ENCODE measurements at regions not wholly inside any gene's neighbourhood (a gene's known extent, or its start where the extent isn't known, plus 50 kb on each side); places are given as distances from the start of the nearest gene placed in this dataset.

DNA sequence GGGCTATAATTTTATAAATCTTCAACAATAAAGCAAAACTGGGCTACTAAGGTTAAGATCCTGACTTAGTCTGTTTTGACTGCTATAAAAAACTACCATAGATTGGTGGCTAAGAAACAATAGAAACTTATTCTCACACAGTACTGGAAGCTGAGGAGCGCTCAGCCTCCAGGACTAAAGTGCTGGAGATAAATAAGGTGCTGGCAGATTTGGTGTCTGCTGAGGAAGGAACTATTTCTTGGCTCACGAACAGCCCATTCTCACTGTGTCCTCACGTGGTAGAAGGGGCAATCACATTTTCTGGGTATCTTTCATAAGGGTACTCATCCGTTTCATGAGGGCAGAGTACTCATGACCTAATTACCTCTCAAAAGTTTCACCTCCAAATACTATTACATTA is 166.8 kb upstream of the CBLB start:
- no peak for DNase-seq (ENCODE audit: low read depth in 1 of 2, low spot score in 1 of 2)
- in situ Hi-C loops (cut with HindIII; ENCODE audit: low pct_unique_long_range_greater_than_20kb, low sequenced_read_pairs): no loop called here
- no peak for TF ChIP-seq JUND (IDR thresholded peaks at IDR 0.05; ENCODE audit: low read depth)

DNA sequence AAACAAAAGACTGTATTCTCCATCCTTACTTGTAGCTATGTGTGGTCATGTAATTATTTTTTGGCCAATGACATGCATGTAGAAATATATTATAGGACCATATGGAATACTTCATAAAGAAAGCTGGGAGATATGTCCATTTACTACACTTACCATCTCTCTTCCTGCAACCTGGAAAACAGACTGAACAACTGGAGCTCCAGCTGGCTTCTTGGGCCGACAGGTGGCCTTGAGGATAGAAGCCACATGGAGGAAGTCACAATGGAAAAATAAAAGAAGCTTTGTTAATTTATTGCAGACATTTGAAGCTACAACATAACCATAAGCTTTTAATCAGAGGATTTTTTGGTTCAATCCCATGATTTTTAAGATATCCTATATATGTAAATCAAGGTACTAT is 167.9 kb upstream of the CBLB start:
- in situ Hi-C loops (cut with HindIII; ENCODE audit: low pct_unique_long_range_greater_than_20kb, low sequenced_read_pairs): no loop called here
- DNase-seq (ENCODE audit: low read depth in 1 of 2, low spot score in 1 of 2): no peak
- TF ChIP-seq JUND (IDR thresholded peaks at IDR 0.05; ENCODE audit: low read depth): no peak

DNA sequence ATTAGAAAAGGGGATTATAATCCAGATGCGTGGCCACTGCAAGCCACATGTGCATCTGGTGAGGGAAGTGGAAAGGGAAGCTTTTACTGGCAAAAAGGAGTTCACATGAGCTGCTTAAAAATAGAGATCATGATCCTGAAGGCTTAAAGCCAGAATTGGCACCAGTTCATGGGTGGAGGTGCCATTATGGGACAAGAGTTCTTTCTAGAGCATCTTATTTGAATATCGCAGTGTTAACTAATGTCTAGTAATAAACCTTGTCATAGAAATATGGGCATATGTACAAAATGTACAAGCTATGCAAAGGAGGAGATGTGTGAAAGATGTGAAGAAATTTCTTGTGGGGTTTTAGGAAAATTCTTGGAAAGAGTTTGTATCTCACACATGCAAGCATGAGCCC is 178.4 kb upstream of the CBLB start:
- no peak for TF ChIP-seq JUND (IDR thresholded peaks at IDR 0.05; ENCODE audit: low read depth)
- in situ Hi-C loops (cut with HindIII; ENCODE audit: low pct_unique_long_range_greater_than_20kb, low sequenced_read_pairs): no loop called here
- DNase-seq (ENCODE audit: low read depth in 1 of 2, low spot score in 1 of 2): no peak

DNA sequence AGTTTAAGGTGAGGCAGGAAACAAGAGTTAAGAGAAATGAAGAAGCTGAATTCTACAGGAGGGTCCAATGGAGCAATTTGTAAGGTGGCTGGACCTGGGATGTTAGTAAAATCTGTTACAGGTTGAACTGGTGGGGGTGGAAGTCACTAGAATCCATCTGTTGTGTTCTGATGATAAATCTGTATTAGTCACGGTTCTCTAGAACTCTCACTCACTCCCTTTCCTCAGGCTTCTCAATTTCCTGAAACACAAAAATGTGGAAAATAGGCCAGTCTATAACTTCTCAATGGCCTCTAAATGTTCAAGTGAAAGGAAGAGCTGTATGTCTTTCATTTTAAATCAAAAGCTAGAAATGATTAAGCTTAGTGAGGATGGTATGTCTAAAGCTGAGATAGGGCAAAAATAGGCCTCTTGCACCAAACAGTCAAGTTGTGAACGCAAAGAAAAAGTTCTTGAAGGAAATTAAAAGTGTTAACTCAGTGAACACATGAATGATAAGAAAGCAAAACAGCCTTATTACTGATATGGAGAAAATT is 180.2 kb upstream of the CBLB start:
- no peak for TF ChIP-seq JUND (IDR thresholded peaks at IDR 0.05; ENCODE audit: low read depth)
- no peak for DNase-seq (ENCODE audit: low read depth in 1 of 2, low spot score in 1 of 2)
- in situ Hi-C loops (cut with HindIII; ENCODE audit: low pct_unique_long_range_greater_than_20kb, low sequenced_read_pairs): no loop called here

DNA sequence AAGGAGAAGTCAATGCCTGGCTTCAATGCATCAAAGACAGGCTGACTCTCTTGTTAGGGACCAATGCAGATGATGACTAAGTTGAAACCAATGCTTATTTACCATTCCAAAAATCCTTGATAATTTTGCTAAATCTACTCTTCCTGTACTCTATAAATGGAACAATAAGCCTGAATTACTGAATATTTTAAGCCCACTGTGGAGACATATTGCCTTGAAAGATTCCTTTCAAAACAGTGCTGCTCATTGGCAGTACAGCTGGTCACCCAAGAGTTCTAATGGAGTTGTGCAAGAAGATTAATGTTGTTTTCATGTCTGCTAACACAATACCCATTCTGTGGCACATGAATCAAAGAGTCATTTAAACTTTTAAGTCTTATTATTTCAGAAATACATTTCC is 181.0 kb upstream of the CBLB start:
- in situ Hi-C loops (cut with HindIII; ENCODE audit: low pct_unique_long_range_greater_than_20kb, low sequenced_read_pairs): no loop called here
- DNase-seq (ENCODE audit: low read depth in 1 of 2, low spot score in 1 of 2): no peak
- TF ChIP-seq JUND (IDR thresholded peaks at IDR 0.05; ENCODE audit: low read depth): no peak

DNA sequence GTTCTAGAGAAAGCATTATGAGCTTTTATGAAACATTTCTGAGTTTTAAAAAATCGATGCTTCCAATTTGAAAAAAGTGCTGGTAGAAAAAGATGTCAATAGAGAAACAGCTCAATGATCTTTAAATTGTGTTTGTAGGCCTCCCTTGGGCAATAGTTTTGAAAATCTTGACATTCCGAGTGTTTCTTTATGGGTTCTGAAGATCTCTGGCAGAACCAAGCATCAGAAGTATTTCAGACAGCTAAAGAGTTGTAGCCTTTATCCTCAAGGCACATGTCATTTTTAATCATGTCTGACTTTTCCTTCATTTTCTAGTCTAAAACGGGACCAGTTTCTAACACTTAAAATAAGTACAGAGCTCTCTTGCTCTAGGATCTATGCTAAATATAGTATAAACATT is 188.1 kb upstream of the CBLB start:
- DNase-seq (ENCODE audit: low read depth in 1 of 2, low spot score in 1 of 2): no peak
- TF ChIP-seq JUND (IDR thresholded peaks at IDR 0.05; ENCODE audit: low read depth): no peak
- in situ Hi-C loops (cut with HindIII; ENCODE audit: low pct_unique_long_range_greater_than_20kb, low sequenced_read_pairs): no loop called here

DNA sequence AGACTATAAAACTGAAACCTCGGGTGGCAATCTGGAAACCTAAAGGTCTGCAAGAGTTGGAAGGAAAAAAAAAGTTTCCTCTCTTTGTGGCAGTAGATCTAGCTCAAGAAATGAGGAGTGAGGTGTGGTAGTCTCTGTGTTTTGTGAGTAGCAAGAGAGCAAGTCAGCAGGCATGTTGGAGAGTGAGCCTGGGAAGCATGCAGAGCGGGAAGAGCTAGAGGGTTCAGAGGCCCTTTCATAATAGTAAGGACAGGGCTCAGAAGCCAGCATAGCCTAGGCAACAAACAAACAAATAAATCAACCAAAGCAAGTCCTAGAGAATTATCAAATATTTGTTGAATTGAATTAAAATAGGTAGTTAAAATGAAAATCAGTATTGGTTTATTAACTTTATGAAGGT is 189.7 kb upstream of the CBLB start:
- TF ChIP-seq JUND (IDR thresholded peaks at IDR 0.05; ENCODE audit: low read depth): no peak
- in situ Hi-C loops (cut with HindIII; ENCODE audit: low pct_unique_long_range_greater_than_20kb, low sequenced_read_pairs): no loop called here
- DNase-seq (ENCODE audit: low read depth in 1 of 2, low spot score in 1 of 2): no peak

DNA sequence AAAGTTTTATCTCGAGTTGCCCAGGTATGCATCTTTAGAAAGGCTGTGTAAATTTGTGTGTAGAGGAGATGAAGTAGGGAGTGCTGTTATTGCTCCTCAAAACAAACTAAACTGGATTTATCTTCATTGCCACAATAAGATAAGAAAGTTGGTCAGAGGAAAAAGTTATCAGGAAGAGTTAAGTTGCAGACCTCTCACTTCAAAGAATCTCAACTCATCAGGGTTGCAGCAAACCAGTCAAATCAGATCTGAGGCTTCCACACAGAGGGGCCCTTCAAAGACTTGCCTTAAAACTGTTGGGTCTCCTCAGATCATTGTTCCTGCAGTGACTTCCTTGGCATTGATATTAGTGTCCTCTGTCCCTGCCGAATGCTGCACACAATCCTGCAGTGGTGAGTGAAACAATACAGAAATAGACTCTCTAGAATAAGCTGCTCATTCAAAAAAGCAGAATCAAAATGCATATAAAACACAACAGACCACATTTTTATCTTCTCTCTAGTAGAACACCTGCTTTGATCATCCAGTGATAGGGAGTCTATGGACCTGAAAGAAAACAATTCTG is 191.2 kb upstream of the CBLB start:
- in situ Hi-C loops (cut with HindIII; ENCODE audit: low pct_unique_long_range_greater_than_20kb, low sequenced_read_pairs): no loop called here
- DNase-seq (ENCODE audit: low read depth in 1 of 2, low spot score in 1 of 2): no peak
- no peak for TF ChIP-seq JUND (IDR thresholded peaks at IDR 0.05; ENCODE audit: low read depth)

DNA sequence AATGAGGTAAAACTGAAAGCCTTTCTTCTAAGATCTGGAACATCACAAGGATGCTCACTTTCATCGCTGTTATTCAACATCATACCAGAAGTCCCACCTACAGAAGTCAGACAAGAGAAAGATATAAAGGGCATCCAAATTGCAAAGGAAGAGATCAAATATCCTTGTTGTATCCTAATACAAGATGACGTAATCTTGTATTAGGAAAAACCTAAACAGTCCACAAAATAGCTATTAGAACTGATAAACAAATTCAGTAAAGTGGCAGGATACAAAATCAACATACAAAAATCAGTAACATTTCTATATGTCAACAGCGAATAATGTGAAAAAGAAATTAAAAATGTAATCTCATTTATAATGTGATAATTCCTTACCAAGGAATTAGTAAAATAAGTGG is 195.1 kb upstream of the CBLB start:
- no peak for TF ChIP-seq JUND (IDR thresholded peaks at IDR 0.05; ENCODE audit: low read depth)
- DNase-seq (ENCODE audit: low read depth in 1 of 2, low spot score in 1 of 2): no peak
- in situ Hi-C loops (cut with HindIII; ENCODE audit: low pct_unique_long_range_greater_than_20kb, low sequenced_read_pairs): no loop called here

DNA sequence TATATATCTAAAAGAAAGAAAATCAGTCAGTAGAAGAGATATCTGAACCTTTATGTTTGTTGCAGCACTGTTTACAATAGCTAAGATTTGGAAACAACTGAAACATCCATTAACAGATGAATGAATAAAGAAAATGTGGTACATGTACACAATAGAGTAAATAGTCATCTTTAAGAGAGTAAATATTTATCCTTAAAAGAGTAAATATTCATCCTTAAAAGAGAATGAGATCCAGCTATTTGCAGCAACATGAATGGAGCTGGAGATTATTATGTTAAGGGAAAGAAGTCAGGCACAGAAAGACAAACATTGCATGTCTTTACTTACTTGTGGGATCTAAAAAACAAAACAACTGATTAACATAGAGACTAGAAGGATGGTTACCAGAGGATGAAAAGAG is 197.0 kb upstream of the CBLB start:
- no peak for TF ChIP-seq JUND (IDR thresholded peaks at IDR 0.05; ENCODE audit: low read depth)
- in situ Hi-C loops (cut with HindIII; ENCODE audit: low pct_unique_long_range_greater_than_20kb, low sequenced_read_pairs): no loop called here
- peak in 1 of 2 experiments; percentile 56 for DNase-seq (ENCODE audit: low read depth in 1 of 2, low spot score in 1 of 2)

DNA sequence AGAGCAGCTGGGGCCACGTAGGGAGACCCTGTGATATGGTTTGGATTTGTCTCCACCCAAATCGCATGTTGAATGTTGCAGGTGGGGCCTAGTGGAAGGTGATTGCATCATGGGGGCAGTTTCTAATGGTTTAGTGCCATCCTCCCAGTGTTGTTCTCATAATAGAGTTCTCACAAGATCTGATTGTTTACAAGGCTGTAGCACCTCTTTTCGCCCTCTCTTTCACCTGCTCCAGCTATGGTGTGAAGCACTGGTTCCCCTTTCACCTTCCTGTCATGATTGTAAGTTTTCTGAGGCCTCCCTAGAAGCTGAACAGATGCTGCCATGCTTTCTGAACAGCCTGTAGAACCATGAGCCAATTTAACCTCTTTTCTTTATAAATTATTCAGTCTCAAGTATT is 198.9 kb upstream of the CBLB start:
- TF ChIP-seq JUND (IDR thresholded peaks at IDR 0.05; ENCODE audit: low read depth): no peak
- in situ Hi-C loops (cut with HindIII; ENCODE audit: low pct_unique_long_range_greater_than_20kb, low sequenced_read_pairs): no loop called here
- no peak for DNase-seq (ENCODE audit: low read depth in 1 of 2, low spot score in 1 of 2)

DNA sequence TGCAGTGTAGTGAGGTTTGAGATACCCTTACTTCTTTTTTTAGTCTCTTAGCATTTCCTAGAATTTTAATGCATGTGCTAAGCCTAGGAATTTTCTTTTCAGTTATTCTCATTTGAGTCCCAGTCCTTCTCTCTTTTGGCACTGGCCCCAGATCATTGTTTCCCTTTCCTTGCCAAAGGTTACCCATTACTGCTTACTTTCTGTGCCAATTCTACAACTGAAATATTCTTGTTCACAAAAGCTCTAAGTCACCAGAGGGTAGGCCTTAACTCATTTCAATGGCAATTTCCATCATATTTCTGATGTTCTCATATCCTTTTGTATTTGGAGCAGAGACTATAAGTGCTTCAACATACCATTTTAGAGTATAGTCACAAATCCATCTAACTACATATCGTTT is 199.6 kb upstream of the CBLB start:
- TF ChIP-seq JUND (IDR thresholded peaks at IDR 0.05; ENCODE audit: low read depth): no peak
- in situ Hi-C loops (cut with HindIII; ENCODE audit: low pct_unique_long_range_greater_than_20kb, low sequenced_read_pairs): no loop called here

DNA sequence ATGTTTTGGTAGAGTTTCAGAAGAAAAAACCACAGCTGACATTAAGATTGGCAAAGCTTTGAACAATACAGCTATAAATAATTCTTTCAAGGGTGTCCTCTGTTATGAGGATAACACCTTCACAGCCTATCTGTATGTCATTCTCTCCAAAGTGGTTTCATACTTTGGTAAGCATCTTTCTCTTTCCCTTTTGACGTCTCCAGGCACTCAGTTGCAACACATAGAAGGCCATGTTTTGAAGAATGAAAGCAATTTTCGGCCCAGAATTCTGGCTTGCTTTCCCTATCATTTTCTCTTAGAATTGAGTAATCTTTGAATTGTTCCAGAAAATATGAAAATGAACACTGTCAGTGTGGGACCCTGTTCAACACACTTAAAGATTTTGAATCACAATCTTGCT is 200.0 kb upstream of the CBLB start:
- no peak for TF ChIP-seq JUND (IDR thresholded peaks at IDR 0.05; ENCODE audit: low read depth)
- in situ Hi-C loops (cut with HindIII; ENCODE audit: low pct_unique_long_range_greater_than_20kb, low sequenced_read_pairs): no loop called here
- DNase-seq (ENCODE audit: low read depth in 1 of 2, low spot score in 1 of 2): no peak

More for the DNA sequence above, 199.6 kb upstream of the CBLB start:
- no peak for DNase-seq (ENCODE audit: low read depth in 1 of 2, low spot score in 1 of 2)

DNA sequence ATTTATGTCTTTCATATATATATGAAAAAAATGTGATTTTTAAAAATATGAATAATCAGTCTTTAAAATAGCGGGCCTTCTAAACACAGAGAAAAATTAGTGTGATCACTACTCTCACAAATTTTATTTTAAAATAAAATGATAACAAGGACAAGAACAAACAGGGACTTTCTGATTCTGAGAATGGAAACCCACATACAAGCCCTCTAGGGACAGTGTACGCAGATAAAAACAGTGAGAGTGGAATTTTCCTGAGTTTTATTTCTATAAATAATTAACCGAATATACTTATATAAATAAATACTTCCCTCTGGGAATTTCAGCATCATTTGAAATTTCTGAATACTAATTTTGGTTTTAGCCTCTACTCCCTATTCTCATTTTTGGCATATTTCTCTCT is 201.4 kb upstream of the CBLB start:
- no peak for TF ChIP-seq JUND (IDR thresholded peaks at IDR 0.05; ENCODE audit: low read depth)

More for the DNA sequence above, 201.4 kb upstream of the CBLB start:
- no peak for DNase-seq (ENCODE audit: low read depth in 1 of 2, low spot score in 1 of 2)
- in situ Hi-C loops (cut with HindIII; ENCODE audit: low pct_unique_long_range_greater_than_20kb, low sequenced_read_pairs): no loop called here
